Keratinocyte (primary cell): ENCODE measurements at regions not wholly inside any gene's neighbourhood (a gene's known extent, or its start where the extent isn't known, plus 50 kb on each side); places are given as distances from the start of the nearest gene placed in this dataset.
A peak's percentile ranks its signal among the peaks of the same experiment; 100 is the strongest.

ENCODE experiments used
- DNase-seq: peaks from one replicate; pipeline ENCODE4 v3.0.0-alpha.2; 2011; ENCODE audit warnings: low read depth, missing footprints, low spot score
- FAIRE-seq: peaks from 2 replicates; lab custom pipeline; 2011; peaks lifted over from hg19 to GRCh38; lab: Jason Lieb, UNC
- H2AFZ ChIP-seq: 2 replicates; pipeline ENCODE4 v1.6.0; 2012; ENCODE audit warnings: low read length, control low read depth, inconsistent platforms; ENCODE audit not compliant: control insufficient read depth
- H3K27ac ChIP-seq: 2 replicates; pipeline ENCODE4 v1.5.1; 2011; ENCODE audit warnings: low read length; ENCODE audit not compliant: control insufficient read depth, insufficient read depth
- H3K27me3 ChIP-seq: 3 replicates; pipeline ENCODE4 v1.6.0; 2011; ENCODE audit warnings: low read length; ENCODE audit not compliant: control insufficient read depth, insufficient read depth; ENCODE audit errors: extremely low read depth
- H3K36me3 ChIP-seq, 2 experiments: 2 replicates in 1 of 2; 3 replicates in 1 of 2; pipeline ENCODE4 v1.5.1; 2011; ENCODE audit warnings: low read length in 2 of 2, mild to moderate bottlenecking in 1 of 2; ENCODE audit not compliant: control insufficient read depth in 2 of 2, insufficient read depth in 2 of 2; ENCODE audit errors: extremely low read depth in 1 of 2
- H3K4me1 ChIP-seq: 3 replicates; pipeline ENCODE4 v1.5.1; 2011; ENCODE audit warnings: low read length; ENCODE audit not compliant: control insufficient read depth, insufficient read depth; ENCODE audit errors: extremely low read depth
- H3K4me2 ChIP-seq: 3 replicates; pipeline ENCODE4 v1.6.0; 2011; ENCODE audit warnings: low read depth, low read length; ENCODE audit not compliant: control insufficient read depth, insufficient read depth; ENCODE audit errors: extremely low read depth
- H3K4me3 ChIP-seq, 3 experiments: fragments of 200-600 bp in 1 of 3; sonication (generic) in 1 of 3; 2 replicates in 2 of 3; 3 replicates in 1 of 3; pipeline ENCODE4 v1.5.1; 2011 to 2016; ENCODE audit warnings: low read length in 3 of 3, mild to moderate bottlenecking in 3 of 3, control low read depth in 2 of 3, inconsistent platforms in 1 of 3, low read depth in 1 of 3, mixed read lengths in 1 of 3, mixed run types in 1 of 3, moderate library complexity in 1 of 3; ENCODE audit not compliant: control insufficient read depth in 2 of 3, insufficient read depth in 2 of 3; ENCODE audit errors: extremely low read depth in 1 of 3
- H3K79me2 ChIP-seq: 2 replicates; pipeline ENCODE4 v1.6.0; 2012; ENCODE audit warnings: low read length; ENCODE audit not compliant: control insufficient read depth, insufficient read depth
- H3K9ac ChIP-seq: 3 replicates; pipeline ENCODE4 v1.6.0; 2011; ENCODE audit warnings: low read length; ENCODE audit not compliant: control insufficient read depth, insufficient read depth; ENCODE audit errors: extremely low read depth
- H3K9me1 ChIP-seq: 3 replicates; pipeline ENCODE4 v1.6.0; 2011; ENCODE audit warnings: low read length; ENCODE audit not compliant: control insufficient read depth, insufficient read depth; ENCODE audit errors: extremely low read depth
- H3K9me3 ChIP-seq: 2 replicates; pipeline ENCODE4 v1.5.1; 2012; ENCODE audit warnings: low read depth, low read length; ENCODE audit not compliant: control insufficient read depth
- H4K20me1 ChIP-seq: 3 replicates; pipeline ENCODE4 v1.6.0; 2011; ENCODE audit warnings: low read length; ENCODE audit not compliant: control insufficient read depth, insufficient read depth; ENCODE audit errors: extremely low read depth
- EZH2 ChIP-seq: IDR thresholded peaks from one replicate; pipeline ENCODE4 v1.6.1; 2012; ENCODE audit warnings: inconsistent platforms, mild to moderate bottlenecking, low read length, moderate library complexity
- dilution Hi-C: fragments of 300-500 bp; cut with MboI; formaldehyde crosslinking; loops from one replicate; pipeline ENCODE4 v1.7.0; 2020; ENCODE audit warnings: low sequenced_read_pairs; ENCODE audit not compliant: extremely low pct_ligation_motif_present
- TF ChIP-seq, protein P1 (sequence below), 3 experiments: IDR thresholded peaks in 1 of 3; conservative IDR thresholded peaks in 1 of 3; optimal IDR thresholded peaks in 1 of 3; 2 replicates in 2 of 3; 3 replicates in 1 of 3; pipeline versions ENCODE3 to v1.5.1; 2011; ENCODE audit warnings: low read length in 3 of 3, mild to moderate bottlenecking in 3 of 3, moderate library complexity in 2 of 3, control low read depth in 1 of 3, inconsistent platforms in 1 of 3; ENCODE audit not compliant: insufficient read depth in 2 of 3; ENCODE audit errors: extremely low read depth in 1 of 3

DNA sequence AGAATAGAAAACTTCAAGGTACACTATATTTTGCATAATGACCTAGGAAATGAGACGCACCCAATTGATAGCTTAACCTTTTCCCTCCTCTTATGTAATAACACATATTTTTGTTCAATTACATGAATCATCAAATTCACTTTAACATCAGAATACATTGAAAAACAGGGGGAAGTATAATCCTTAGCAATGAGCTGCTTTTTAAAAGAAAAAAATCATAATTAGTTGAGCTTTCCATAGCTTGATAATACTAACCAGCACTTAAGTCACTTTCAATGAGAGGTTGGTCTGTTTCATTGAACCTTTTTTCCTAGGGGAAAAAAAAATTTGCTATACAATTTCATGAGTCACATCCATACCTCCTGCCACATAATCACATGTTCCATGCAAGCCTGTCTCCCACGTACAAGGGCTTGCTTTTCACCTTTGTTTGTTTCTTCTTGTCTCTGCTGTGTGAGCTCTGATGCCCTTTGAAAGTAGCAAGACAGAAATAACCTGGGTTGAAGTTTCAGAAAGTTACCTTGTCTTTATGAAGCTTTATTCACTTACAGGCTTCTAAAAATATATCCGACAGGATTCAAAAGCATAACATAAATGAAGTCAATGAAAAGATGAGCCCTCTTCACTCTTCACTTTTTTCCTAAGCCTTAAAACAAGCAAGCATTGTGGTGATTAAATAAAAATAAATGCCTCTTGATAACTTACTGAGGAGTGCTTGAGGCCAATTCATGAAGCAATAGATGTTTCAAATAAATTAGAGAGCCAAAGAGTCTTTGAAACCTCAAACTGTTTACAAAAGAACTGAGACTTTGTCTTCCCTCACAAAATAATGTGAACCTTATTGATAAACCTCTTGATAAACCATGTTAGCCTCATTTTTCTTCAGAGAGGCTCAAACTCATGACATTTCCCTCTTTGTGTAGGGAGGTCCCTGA lies 108.5 kb downstream of the FEM1C start:
- no peak for TF ChIP-seq EZH2
- TF ChIP-seq, protein P1, sequence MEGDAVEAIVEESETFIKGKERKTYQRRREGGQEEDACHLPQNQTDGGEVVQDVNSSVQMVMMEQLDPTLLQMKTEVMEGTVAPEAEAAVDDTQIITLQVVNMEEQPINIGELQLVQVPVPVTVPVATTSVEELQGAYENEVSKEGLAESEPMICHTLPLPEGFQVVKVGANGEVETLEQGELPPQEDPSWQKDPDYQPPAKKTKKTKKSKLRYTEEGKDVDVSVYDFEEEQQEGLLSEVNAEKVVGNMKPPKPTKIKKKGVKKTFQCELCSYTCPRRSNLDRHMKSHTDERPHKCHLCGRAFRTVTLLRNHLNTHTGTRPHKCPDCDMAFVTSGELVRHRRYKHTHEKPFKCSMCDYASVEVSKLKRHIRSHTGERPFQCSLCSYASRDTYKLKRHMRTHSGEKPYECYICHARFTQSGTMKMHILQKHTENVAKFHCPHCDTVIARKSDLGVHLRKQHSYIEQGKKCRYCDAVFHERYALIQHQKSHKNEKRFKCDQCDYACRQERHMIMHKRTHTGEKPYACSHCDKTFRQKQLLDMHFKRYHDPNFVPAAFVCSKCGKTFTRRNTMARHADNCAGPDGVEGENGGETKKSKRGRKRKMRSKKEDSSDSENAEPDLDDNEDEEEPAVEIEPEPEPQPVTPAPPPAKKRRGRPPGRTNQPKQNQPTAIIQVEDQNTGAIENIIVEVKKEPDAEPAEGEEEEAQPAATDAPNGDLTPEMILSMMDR (optimal IDR thresholded peaks at IDR 0.05 in 1 of 3, IDR thresholded peaks at IDR 0.05 in 1 of 3, conservative IDR thresholded peaks at IDR 0.05 in 1 of 3; ENCODE audit: extremely low read depth in 1 of 3, insufficient read depth in 2 of 3, low read length in 3 of 3): no peak
- Histone ChIP-seq H3K4me1 (peaks cover 19% of the 10 kb centered on the region), H3K9me1 (no peaks in the 10 kb centered on the region), H3K9ac (no peak overlapping the region), H3K27me3 (no peaks in the 10 kb centered on the region), H3K4me2 (peak overlapping the region; percentile 45), H3K4me3 (no peak overlapping the region), H3K36me3 (no peaks in the 10 kb centered on the region), H3K79me2 (no peaks in the 10 kb centered on the region), H2AFZ (no peak overlapping the region), H3K9me3 (no peaks in the 10 kb centered on the region), H4K20me1 (no peaks in the 10 kb centered on the region), H3K27ac (peak overlapping the region; percentile 1)
- FAIRE-seq: peak; percentile 84
- dilution Hi-C loops: no loop called here
- DNase-seq: no peak

DNA sequence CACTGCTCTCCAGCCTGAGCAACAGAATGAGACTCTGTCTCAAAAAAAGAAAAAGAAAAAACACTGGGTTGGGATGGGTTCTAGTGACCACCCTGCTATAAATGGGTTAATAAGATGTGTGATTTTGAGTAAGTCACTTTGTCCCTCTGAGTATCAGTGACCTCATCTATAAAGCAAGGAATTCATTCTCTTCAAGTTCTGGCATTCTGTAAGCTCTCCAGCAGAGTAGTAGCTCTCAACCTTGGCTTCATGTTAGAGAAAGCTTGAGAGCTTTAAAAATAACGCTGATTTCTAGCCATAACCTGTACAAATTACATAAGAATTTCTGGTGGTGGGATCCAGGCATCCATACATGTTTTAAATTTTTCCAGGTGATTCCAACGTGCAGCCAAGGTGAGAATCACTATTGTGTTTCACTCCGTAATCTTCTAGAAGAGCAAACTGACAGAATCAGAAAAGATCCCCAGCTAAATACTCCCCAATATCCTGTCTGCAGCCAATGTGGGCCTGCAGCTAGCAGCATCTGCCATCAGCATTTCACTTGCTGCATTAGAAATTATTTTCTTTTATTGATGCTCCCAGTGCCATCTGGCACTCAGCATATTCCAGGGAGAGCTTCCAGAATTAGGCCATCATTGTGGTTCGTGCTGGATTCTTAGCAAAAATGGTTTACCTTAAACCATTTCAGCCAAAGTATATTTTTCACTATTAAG lies 109.4 kb downstream of the FEM1C start:
- DNase-seq (no peak), FAIRE-seq (no peak)
- no peak overlapping the region for H3K4me2 ChIP-seq
- no peak for TF ChIP-seq EZH2
- TF ChIP-seq, protein P1 (optimal IDR thresholded peaks at IDR 0.05 in 1 of 3, IDR thresholded peaks at IDR 0.05 in 1 of 3, conservative IDR thresholded peaks at IDR 0.05 in 1 of 3; ENCODE audit: extremely low read depth in 1 of 3, insufficient read depth in 2 of 3, low read length in 3 of 3): no peak
- H3K36me3 ChIP-seq: no peaks in the 10 kb centered on the region
- no peaks in the 10 kb centered on the region for H3K9me3 ChIP-seq
- H3K27ac ChIP-seq: no peak overlapping the region
- H3K4me1 ChIP-seq: peaks cover 22% of the 10 kb centered on the region
- dilution Hi-C loops: no loop called here
- H2AFZ ChIP-seq: no peak overlapping the region
- H3K27me3 ChIP-seq: no peaks in the 10 kb centered on the region
- H3K4me3 ChIP-seq: no peak overlapping the region
- no peaks in the 10 kb centered on the region for H3K79me2 ChIP-seq
- no peaks in the 10 kb centered on the region for H4K20me1 ChIP-seq
- H3K9ac ChIP-seq: no peak overlapping the region
- no peaks in the 10 kb centered on the region for H3K9me1 ChIP-seq
